PC-9 (cell line): ENCODE measurements at regions not wholly inside any gene's neighbourhood (a gene's known extent, or its start where the extent isn't known, plus 50 kb on each side); places are given as distances from the start of the nearest gene placed in this dataset.

Source experiments
- CTCF ChIP-seq: fragments of 200-600 bp; sonication (generic); conservative IDR thresholded peaks from 2 replicates; pipeline ENCODE4 v1.6.1; 2017; ENCODE audit warnings: mixed run types, antibody characterized with exemption, mild to moderate bottlenecking, moderate library complexity
- EZH2 ChIP-seq: fragments of 200-600 bp; sonication (generic); IDR thresholded peaks from 2 replicates; pipeline ENCODE4 v1.8.0; 2017; ENCODE audit warnings: antibody characterized with exemption, low read depth

GRCh38 chr11:111189466-111189865 is 56.1 kb upstream of the POU2AF2 start:
- no peak for TF ChIP-seq EZH2
- TF ChIP-seq CTCF = no peak
